ENCODE measurements at regions not wholly inside any gene's neighbourhood (a gene's known extent, or its start where the extent isn't known, plus 50 kb on each side); places are given as distances from the start of the nearest gene placed in this dataset.

GRCh38 chr1:157893686-157894085, 52.1 kb upstream of the CD5L start:
- no peak for DNase-seq

- peak; percentile 13 to 52 (median 37) for DNase-seq
These were observed 53.1 kb upstream of the CD5L start for GRCh38 chr1:157894613-157895165.

GRCh38 chr1:157910270-157910669, 68.7 kb upstream of the CD5L start:
- DNase-seq, result no peak

GRCh38 chr1:157915859-157916258, 74.3 kb upstream of the CD5L start:
- no peak for DNase-seq

GRCh38 chr1:157916887-157917570, 75.4 kb upstream of the CD5L start:
- DNase-seq, result no peak

- DNase-seq, result no peak
These were observed 72.7 kb upstream of the KIRREL1 start for GRCh38 chr1:157920748-157921147.

GRCh38 chr1:157925419-157926166, 67.9 kb upstream of the KIRREL1 start:
- DNase-seq, result no peak

- DNase-seq, result no peak
These were observed 61.4 kb upstream of the KIRREL1 start for GRCh38 chr1:157932069-157932468.

- no peak for DNase-seq
These were observed 55.7 kb upstream of the KIRREL1 start for GRCh38 chr1:157937744-157938143.

GRCh38 chr1:157941939-157942338, 51.5 kb upstream of the KIRREL1 start:
- no peak for DNase-seq
